ENCODE measurements at regions not wholly inside any gene's neighbourhood (a gene's known extent, or its start where the extent isn't known, plus 50 kb on each side); places are given as distances from the start of the nearest gene placed in this dataset.

- H3K27me3 Mint-ChIP-seq (ENCODE audit: low read depth), result no peaks in the 10 kb centered on the region
- ATAC-seq, result no peak
These were observed 373.4 kb downstream of the METTL4 start for GRCh38 chr18:2197946-2198345.

GRCh38 chr18:2199060-2199459 lies 372.2 kb downstream of the METTL4 start:
- Mint-ChIP-seq H3K4me1 (peaks cover 4% of the 10 kb centered on the region; the same call in 1 of the 2 replicates), H3K9me3 (peaks cover 63% of the 10 kb centered on the region), H3K4me3 (no peak overlapping the region), H3K27ac (no peak overlapping the region), H3K36me3 (peaks cover 13% of the 10 kb centered on the region; the same call in 1 of the 2 replicates), H3K27me3 (ENCODE audit: low read depth) (no peaks in the 10 kb centered on the region)
- ChIA-PET POLR2A (no interaction called here), CTCF (no interaction called here)
- DNase-seq (ENCODE audit: low spot score) (no peak), ATAC-seq (no peak)
- TF ChIP-seq ZNF425 (CRISPR knock-in tag; conservative IDR thresholded peaks at IDR 0.05) (no peak), ZNF219 (CRISPR knock-in tag; IDR thresholded peaks at IDR 0.05; ENCODE audit: borderline replicate concordance) (no peak), ZNF416 (CRISPR knock-in tag; IDR thresholded peaks at IDR 0.05) (no peak), ZNF138 (CRISPR knock-in tag; conservative IDR thresholded peaks at IDR 0.05) (no peak), TEAD1 (CRISPR knock-in tag; IDR thresholded peaks at IDR 0.05) (no peak), HMGXB4 (CRISPR knock-in tag; IDR thresholded peaks at IDR 0.05) (no peak), ZMAT4 (CRISPR knock-in tag; IDR thresholded peaks at IDR 0.05) (no peak), ELF4 (CRISPR knock-in tag; IDR thresholded peaks at IDR 0.05; ENCODE audit: low read depth) (no peak), FOXK1 (CRISPR knock-in tag; IDR thresholded peaks at IDR 0.05) (no peak)
- TF ChIP-seq, protein P1, sequence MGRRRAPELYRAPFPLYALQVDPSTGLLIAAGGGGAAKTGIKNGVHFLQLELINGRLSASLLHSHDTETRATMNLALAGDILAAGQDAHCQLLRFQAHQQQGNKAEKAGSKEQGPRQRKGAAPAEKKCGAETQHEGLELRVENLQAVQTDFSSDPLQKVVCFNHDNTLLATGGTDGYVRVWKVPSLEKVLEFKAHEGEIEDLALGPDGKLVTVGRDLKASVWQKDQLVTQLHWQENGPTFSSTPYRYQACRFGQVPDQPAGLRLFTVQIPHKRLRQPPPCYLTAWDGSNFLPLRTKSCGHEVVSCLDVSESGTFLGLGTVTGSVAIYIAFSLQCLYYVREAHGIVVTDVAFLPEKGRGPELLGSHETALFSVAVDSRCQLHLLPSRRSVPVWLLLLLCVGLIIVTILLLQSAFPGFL (CRISPR knock-in tag; IDR thresholded peaks at IDR 0.05; ENCODE audit: borderline replicate concordance), result no peak
- TF ChIP-seq, protein P2, sequence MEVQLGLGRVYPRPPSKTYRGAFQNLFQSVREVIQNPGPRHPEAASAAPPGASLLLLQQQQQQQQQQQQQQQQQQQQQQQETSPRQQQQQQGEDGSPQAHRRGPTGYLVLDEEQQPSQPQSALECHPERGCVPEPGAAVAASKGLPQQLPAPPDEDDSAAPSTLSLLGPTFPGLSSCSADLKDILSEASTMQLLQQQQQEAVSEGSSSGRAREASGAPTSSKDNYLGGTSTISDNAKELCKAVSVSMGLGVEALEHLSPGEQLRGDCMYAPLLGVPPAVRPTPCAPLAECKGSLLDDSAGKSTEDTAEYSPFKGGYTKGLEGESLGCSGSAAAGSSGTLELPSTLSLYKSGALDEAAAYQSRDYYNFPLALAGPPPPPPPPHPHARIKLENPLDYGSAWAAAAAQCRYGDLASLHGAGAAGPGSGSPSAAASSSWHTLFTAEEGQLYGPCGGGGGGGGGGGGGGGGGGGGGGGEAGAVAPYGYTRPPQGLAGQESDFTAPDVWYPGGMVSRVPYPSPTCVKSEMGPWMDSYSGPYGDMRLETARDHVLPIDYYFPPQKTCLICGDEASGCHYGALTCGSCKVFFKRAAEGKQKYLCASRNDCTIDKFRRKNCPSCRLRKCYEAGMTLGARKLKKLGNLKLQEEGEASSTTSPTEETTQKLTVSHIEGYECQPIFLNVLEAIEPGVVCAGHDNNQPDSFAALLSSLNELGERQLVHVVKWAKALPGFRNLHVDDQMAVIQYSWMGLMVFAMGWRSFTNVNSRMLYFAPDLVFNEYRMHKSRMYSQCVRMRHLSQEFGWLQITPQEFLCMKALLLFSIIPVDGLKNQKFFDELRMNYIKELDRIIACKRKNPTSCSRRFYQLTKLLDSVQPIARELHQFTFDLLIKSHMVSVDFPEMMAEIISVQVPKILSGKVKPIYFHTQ (CRISPR knock-in tag; IDR thresholded peaks at IDR 0.05), result no peak

More at GRCh38 chr18:2197946-2198345, 373.4 kb downstream of the METTL4 start:
- Mint-ChIP-seq H3K4me1 (peaks cover 4% of the 10 kb centered on the region; the same call in 1 of the 2 replicates), H3K9me3 (peaks cover 71% of the 10 kb centered on the region), H3K36me3 (peaks cover 18% of the 10 kb centered on the region; the same call in 1 of the 2 replicates), H3K27ac (no peak overlapping the region), H3K4me3 (no peak overlapping the region)
- CTCF ChIA-PET, result no interaction called here
- TF ChIP-seq ZNF425 (CRISPR knock-in tag; conservative IDR thresholded peaks at IDR 0.05) (no peak), NR1H2 (CRISPR knock-in tag; IDR thresholded peaks at IDR 0.05) (no peak), ZNF138 (CRISPR knock-in tag; conservative IDR thresholded peaks at IDR 0.05) (no peak), CBFB (CRISPR knock-in tag; IDR thresholded peaks at IDR 0.05; ENCODE audit: low read depth) (no peak), FOXK1 (CRISPR knock-in tag; IDR thresholded peaks at IDR 0.05) (no peak), CTCF (IDR thresholded peaks at IDR 0.05) (no peak), TEAD1 (CRISPR knock-in tag; IDR thresholded peaks at IDR 0.05) (no peak), OVOL2 (CRISPR knock-in tag; IDR thresholded peaks at IDR 0.05; ENCODE audit: borderline replicate concordance) (no peak), ATF1 (CRISPR knock-in tag; IDR thresholded peaks at IDR 0.05) (no peak)
- TF ChIP-seq, protein P3, sequence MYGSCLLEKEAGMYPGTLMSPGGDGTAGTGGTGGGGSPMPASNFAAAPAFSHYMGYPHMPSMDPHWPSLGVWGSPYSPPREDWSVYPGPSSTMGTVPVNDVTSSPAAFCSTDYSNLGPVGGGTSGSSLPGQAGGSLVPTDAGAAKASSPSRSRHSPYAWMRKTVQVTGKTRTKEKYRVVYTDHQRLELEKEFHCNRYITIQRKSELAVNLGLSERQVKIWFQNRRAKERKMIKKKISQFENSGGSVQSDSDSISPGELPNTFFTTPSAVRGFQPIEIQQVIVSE (CRISPR knock-in tag; IDR thresholded peaks at IDR 0.05; ENCODE audit: borderline replicate concordance), result no peak
- DNase-seq (ENCODE audit: low spot score), result no peak
- POLR2A ChIA-PET, result no interaction called here

Measured in WTC11 (cell line).